WTC11 (cell line): ENCODE measurements at regions not wholly inside any gene's neighbourhood (a gene's known extent, or its start where the extent isn't known, plus 50 kb on each side); places are given as distances from the start of the nearest gene placed in this dataset.

ENCODE experiments used
- ATAC-seq: fragments of 200-7000 bp; cut with Tn5 transposase; 2 replicates; pipeline ENCODE4 v1.10.0; 2021; ENCODE audit warnings: mild to moderate bottlenecking, moderate library complexity
- CTCF ChIA-PET: fragments of 300-600 bp; sonication (Branson Sonifier 250); formaldehyde crosslinking; loops from one replicate; lab custom pipeline; 2021; ENCODE audit warnings: antibody characterized with exemption; lab: Charles Lee
- POLR2A ChIA-PET: fragments of 350-600 bp; sonication (Branson Sonifier 250); formaldehyde crosslinking; loops from one replicate; lab custom pipeline; 2021; ENCODE audit warnings: antibody characterized with exemption; lab: Charles Lee
- DNase-seq: peaks from one replicate; pipeline ENCODE4 v3.0.0; 2021; ENCODE audit warnings: low spot score
- H3K27ac Mint-ChIP-seq: 2 replicates; pipeline ENCODE4 v1.8.0; 2021; ENCODE audit warnings: mixed read lengths
- H3K27me3 Mint-ChIP-seq: 2 replicates; pipeline ENCODE4 v1.8.0; 2021; ENCODE audit warnings: low read depth, mild to moderate bottlenecking, moderate library complexity, mixed read lengths
- H3K36me3 Mint-ChIP-seq: 2 replicates; pipeline ENCODE4 v1.8.0; 2021; ENCODE audit warnings: mixed read lengths
- H3K4me1 Mint-ChIP-seq: 2 replicates; pipeline ENCODE4 v1.8.0; 2022; ENCODE audit warnings: mixed read lengths
- H3K4me3 Mint-ChIP-seq: 2 replicates; pipeline ENCODE4 v1.8.0; 2021; ENCODE audit warnings: mild to moderate bottlenecking, moderate library complexity, mixed read lengths
- H3K9me3 Mint-ChIP-seq: 2 replicates; pipeline ENCODE4 v1.8.0; 2021; ENCODE audit warnings: mixed read lengths
- ATF3 ChIP-seq: sonication (generic); formaldehyde crosslinking; conservative IDR thresholded peaks from 2 replicates; pipeline ENCODE4 v1.8.1; 2022; ENCODE audit warnings: mild to moderate bottlenecking, missing genetic modification reagents
- CBFB ChIP-seq: sonication (generic); formaldehyde crosslinking; IDR thresholded peaks from 2 replicates; pipeline ENCODE4 v1.8.1; 2022; ENCODE audit warnings: mild to moderate bottlenecking, low read depth, missing genetic modification reagents
- CREB1 ChIP-seq: sonication (generic); formaldehyde crosslinking; IDR thresholded peaks from 2 replicates; pipeline ENCODE4 v1.8.0; 2023; ENCODE audit warnings: mild to moderate bottlenecking, missing genetic modification reagents
- FOXK1 ChIP-seq: sonication (generic); formaldehyde crosslinking; IDR thresholded peaks from 2 replicates; pipeline ENCODE4 v1.8.0; 2022; ENCODE audit warnings: mild to moderate bottlenecking, moderate library complexity, missing genetic modification reagents
- JAZF1 ChIP-seq: fragments of 250-450 bp; sonication (Bioruptor Pico); IDR thresholded peaks from 2 replicates; pipeline ENCODE4 v1.9.0; 2021; ENCODE audit warnings: moderate library complexity, mild to moderate bottlenecking, inconsistent platforms
- KAT7 ChIP-seq: sonication (generic); formaldehyde crosslinking; IDR thresholded peaks from 2 replicates; pipeline ENCODE4 v1.8.1; 2023; ENCODE audit warnings: missing genetic modification reagents, mild to moderate bottlenecking, borderline replicate concordance
- NFYB ChIP-seq: sonication (generic); formaldehyde crosslinking; conservative IDR thresholded peaks from 2 replicates; pipeline ENCODE4 v1.8.0; 2022; ENCODE audit warnings: low read depth, missing genetic modification reagents
- NR3C1 ChIP-seq: sonication (generic); formaldehyde crosslinking; conservative IDR thresholded peaks from 2 replicates; pipeline ENCODE4 v1.8.1; 2023; ENCODE audit warnings: low read depth, mild to moderate bottlenecking, missing genetic modification reagents
- RELA ChIP-seq: sonication (generic); formaldehyde crosslinking; IDR thresholded peaks from 2 replicates; pipeline ENCODE4 v1.8.1; 2022; ENCODE audit warnings: missing genetic modification reagents, mild to moderate bottlenecking, borderline replicate concordance
- SMAD3 ChIP-seq: sonication (generic); formaldehyde crosslinking; IDR thresholded peaks from 2 replicates; pipeline ENCODE4 v1.8.0; 2022; ENCODE audit warnings: missing genetic modification reagents, mild to moderate bottlenecking, borderline replicate concordance
- SOX15 ChIP-seq: fragments of 250-450 bp; sonication (Bioruptor Pico); IDR thresholded peaks from 2 replicates; pipeline ENCODE4 v1.9.0; 2021; ENCODE audit warnings: mild to moderate bottlenecking
- STAT6 ChIP-seq: sonication (generic); formaldehyde crosslinking; conservative IDR thresholded peaks from 2 replicates; pipeline ENCODE4 v1.8.1; 2023; ENCODE audit warnings: mild to moderate bottlenecking, low read depth, missing genetic modification reagents, moderate library complexity
- TEAD1 ChIP-seq: sonication (generic); formaldehyde crosslinking; IDR thresholded peaks from 2 replicates; pipeline ENCODE4 v1.8.0; 2022; ENCODE audit warnings: mild to moderate bottlenecking, missing genetic modification reagents
- ZNF121 ChIP-seq: sonication (generic); formaldehyde crosslinking; IDR thresholded peaks from 2 replicates; pipeline ENCODE4 v1.8.0; 2023; ENCODE audit warnings: missing genetic modification reagents
- ZNF281 ChIP-seq: sonication (generic); formaldehyde crosslinking; IDR thresholded peaks from 2 replicates; pipeline ENCODE4 v1.8.0; 2023; ENCODE audit warnings: mild to moderate bottlenecking, missing genetic modification reagents
- ZSCAN18 ChIP-seq: fragments of 250-450 bp; sonication (Bioruptor Pico); IDR thresholded peaks from 2 replicates; pipeline ENCODE4 v2.1.2; 2022; ENCODE audit warnings: mild to moderate bottlenecking, moderate library complexity
- TF ChIP-seq, protein P1 (sequence below): fragments of 250-450 bp; sonication (Bioruptor Pico); IDR thresholded peaks from 2 replicates; pipeline ENCODE4 v1.9.0; 2021; ENCODE audit warnings: mild to moderate bottlenecking, borderline replicate concordance
- TF ChIP-seq, protein P2 (sequence below): fragments of 250-450 bp; sonication (Bioruptor Pico); conservative IDR thresholded peaks from 2 replicates; pipeline ENCODE4 v1.9.0; 2021; ENCODE audit warnings: mild to moderate bottlenecking
- TF ChIP-seq, protein P3 (sequence below): sonication (generic); formaldehyde crosslinking; IDR thresholded peaks from 2 replicates; pipeline ENCODE4 v1.8.1; 2022; ENCODE audit warnings: low read depth, missing genetic modification reagents, borderline replicate concordance

GRCh38 chr22:49094858-49095257, 732.8 kb downstream of the BRD1 start:
- DNase-seq: no peak
- no peaks in the 10 kb centered on the region for H3K4me1 Mint-ChIP-seq
- ATAC-seq: no peak
- H3K9me3 Mint-ChIP-seq: peaks cover 5% of the 10 kb centered on the region
- H3K27ac Mint-ChIP-seq: no peak overlapping the region
- no peak overlapping the region for H3K4me3 Mint-ChIP-seq
- TF ChIP-seq NFYB (CRISPR knock-in tag): no peak
- no peak for TF ChIP-seq CREB1 (CRISPR knock-in tag)
- no peak for TF ChIP-seq KAT7
- TF ChIP-seq FOXK1 (CRISPR knock-in tag): no peak
- TF ChIP-seq ZNF121 (CRISPR knock-in tag): no peak
- TF ChIP-seq SOX15 (CRISPR knock-in tag): no peak
- TF ChIP-seq JAZF1 (CRISPR knock-in tag): no peak
- no peak for TF ChIP-seq NR3C1 (CRISPR knock-in tag)
- TF ChIP-seq, protein P1, sequence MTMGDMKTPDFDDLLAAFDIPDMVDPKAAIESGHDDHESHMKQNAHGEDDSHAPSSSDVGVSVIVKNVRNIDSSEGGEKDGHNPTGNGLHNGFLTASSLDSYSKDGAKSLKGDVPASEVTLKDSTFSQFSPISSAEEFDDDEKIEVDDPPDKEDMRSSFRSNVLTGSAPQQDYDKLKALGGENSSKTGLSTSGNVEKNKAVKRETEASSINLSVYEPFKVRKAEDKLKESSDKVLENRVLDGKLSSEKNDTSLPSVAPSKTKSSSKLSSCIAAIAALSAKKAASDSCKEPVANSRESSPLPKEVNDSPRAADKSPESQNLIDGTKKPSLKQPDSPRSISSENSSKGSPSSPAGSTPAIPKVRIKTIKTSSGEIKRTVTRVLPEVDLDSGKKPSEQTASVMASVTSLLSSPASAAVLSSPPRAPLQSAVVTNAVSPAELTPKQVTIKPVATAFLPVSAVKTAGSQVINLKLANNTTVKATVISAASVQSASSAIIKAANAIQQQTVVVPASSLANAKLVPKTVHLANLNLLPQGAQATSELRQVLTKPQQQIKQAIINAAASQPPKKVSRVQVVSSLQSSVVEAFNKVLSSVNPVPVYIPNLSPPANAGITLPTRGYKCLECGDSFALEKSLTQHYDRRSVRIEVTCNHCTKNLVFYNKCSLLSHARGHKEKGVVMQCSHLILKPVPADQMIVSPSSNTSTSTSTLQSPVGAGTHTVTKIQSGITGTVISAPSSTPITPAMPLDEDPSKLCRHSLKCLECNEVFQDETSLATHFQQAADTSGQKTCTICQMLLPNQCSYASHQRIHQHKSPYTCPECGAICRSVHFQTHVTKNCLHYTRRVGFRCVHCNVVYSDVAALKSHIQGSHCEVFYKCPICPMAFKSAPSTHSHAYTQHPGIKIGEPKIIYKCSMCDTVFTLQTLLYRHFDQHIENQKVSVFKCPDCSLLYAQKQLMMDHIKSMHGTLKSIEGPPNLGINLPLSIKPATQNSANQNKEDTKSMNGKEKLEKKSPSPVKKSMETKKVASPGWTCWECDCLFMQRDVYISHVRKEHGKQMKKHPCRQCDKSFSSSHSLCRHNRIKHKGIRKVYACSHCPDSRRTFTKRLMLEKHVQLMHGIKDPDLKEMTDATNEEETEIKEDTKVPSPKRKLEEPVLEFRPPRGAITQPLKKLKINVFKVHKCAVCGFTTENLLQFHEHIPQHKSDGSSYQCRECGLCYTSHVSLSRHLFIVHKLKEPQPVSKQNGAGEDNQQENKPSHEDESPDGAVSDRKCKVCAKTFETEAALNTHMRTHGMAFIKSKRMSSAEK (CRISPR knock-in tag): no peak
- TF ChIP-seq SMAD3: no peak
- TF ChIP-seq RELA (CRISPR knock-in tag): no peak
- peaks cover 3% of the 10 kb centered on the region; the same call in 1 of the 2 replicates for H3K27me3 Mint-ChIP-seq
- H3K36me3 Mint-ChIP-seq: no peaks in the 10 kb centered on the region
- ChIA-PET POLR2A (no interaction called here), CTCF (no interaction called here)

DNA sequence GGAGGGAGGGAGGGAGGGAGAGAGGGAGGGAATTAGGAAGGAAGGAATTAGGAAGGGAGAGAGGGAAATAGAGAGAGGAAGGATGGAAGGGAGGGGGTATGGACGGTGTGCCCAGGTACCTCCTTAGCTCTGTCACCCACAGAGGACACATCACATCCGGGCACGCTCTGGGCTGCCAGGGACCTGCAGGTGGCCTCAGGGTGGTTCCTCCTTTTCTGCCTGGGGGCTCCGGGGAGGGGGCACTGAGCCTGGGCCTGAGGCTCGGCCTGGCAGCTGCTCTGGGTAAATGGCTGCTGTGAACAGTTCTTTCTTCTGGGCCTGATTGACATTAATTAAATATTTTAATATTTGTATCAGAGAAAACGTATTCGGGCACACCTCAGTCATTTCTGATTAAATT, 733.5 kb downstream of the BRD1 start:
- Mint-ChIP-seq H3K36me3 (no peaks in the 10 kb centered on the region), H3K27me3 (peaks cover 3% of the 10 kb centered on the region; the same call in 1 of the 2 replicates), H3K9me3 (peaks cover 5% of the 10 kb centered on the region), H3K4me1 (no peaks in the 10 kb centered on the region), H3K27ac (no peak overlapping the region), H3K4me3 (no peak overlapping the region)
- ATAC-seq (no peak), DNase-seq (no peak)
- CTCF ChIA-PET: no interaction called here
- POLR2A ChIA-PET: no interaction called here
- TF ChIP-seq STAT6 (CRISPR knock-in tag): no peak
- TF ChIP-seq ZNF121 (CRISPR knock-in tag): no peak
- TF ChIP-seq ZSCAN18 (CRISPR knock-in tag): no peak
- no peak for TF ChIP-seq ATF3
- no peak for TF ChIP-seq TEAD1 (CRISPR knock-in tag)
- TF ChIP-seq, protein P2, sequence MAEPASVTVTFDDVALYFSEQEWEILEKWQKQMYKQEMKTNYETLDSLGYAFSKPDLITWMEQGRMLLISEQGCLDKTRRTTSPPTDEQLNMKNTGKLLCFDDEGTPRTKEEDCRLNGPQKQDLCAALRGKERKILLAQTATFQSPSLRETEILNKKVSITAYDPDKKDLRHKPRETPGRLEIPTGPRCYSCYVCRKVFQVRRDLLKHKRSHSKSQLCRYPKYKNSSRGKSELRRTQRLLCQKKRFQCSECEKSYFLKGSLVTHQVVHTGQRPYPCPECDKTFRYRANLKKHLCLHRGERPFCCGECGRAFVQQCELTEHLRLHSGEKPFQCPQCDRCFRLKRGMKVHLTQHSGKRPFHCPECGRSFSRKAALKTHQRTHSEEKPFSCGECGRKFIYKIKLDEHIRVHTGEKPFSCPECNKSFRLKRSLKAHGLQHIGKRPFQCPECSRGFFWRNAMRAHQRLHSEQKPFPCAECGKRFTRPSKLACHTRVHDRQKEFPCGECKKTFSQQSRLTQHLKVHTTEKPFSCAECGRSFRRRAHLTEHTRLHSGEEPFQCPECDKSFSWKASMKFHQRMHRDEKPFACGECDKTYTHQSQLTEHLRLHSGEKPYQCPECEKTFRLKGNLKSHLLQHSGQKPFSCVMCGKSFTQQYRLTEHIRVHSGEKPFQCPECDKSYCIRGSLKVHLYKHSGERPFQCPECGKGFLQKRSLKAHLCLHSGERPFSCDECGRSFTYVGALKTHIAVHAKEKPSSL (CRISPR knock-in tag): no peak
- TF ChIP-seq, protein P3, sequence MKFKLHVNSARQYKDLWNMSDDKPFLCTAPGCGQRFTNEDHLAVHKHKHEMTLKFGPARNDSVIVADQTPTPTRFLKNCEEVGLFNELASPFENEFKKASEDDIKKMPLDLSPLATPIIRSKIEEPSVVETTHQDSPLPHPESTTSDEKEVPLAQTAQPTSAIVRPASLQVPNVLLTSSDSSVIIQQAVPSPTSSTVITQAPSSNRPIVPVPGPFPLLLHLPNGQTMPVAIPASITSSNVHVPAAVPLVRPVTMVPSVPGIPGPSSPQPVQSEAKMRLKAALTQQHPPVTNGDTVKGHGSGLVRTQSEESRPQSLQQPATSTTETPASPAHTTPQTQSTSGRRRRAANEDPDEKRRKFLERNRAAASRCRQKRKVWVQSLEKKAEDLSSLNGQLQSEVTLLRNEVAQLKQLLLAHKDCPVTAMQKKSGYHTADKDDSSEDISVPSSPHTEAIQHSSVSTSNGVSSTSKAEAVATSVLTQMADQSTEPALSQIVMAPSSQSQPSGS (CRISPR knock-in tag): no peak
- TF ChIP-seq CBFB (CRISPR knock-in tag): no peak
- TF ChIP-seq KAT7: no peak
- TF ChIP-seq RELA (CRISPR knock-in tag): no peak
- TF ChIP-seq ZNF281 (CRISPR knock-in tag): no peak
- TF ChIP-seq NR3C1 (CRISPR knock-in tag): no peak
